ENCODE measurements at regions not wholly inside any gene's neighbourhood (a gene's known extent, or its start where the extent isn't known, plus 50 kb on each side); places are given as distances from the start of the nearest gene placed in this dataset.

DNA sequence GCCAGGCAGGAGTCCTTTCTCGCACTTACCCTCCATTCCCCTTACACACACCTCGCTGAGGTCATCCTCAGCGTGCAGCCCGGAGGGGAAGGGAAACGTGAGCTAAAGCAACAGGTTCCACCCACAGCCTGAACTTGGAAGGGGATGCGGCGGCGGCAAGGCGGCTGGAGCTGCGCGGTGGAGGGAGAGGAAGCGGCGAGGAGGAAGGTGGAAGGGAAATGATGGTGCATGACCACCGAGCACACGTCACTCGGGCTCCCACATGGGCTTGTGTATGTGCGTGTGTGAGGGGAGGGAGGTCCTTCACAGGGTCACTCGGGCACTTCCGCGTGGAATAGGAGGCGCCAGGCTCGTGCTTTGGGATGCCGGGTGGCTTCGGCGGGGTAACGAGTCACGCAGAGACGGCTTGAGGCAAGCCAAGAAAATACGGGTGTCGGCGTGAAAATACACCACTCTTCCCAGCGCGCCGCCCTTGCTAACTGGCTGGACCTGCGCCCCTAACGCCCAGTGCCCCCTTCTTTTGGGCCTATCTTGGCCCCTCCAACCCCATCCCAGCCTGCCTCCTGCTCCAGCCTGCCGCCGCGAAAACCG is 225.5 kb upstream of the IL12A start (continued):
- TF ChIP-seq, protein P1, sequence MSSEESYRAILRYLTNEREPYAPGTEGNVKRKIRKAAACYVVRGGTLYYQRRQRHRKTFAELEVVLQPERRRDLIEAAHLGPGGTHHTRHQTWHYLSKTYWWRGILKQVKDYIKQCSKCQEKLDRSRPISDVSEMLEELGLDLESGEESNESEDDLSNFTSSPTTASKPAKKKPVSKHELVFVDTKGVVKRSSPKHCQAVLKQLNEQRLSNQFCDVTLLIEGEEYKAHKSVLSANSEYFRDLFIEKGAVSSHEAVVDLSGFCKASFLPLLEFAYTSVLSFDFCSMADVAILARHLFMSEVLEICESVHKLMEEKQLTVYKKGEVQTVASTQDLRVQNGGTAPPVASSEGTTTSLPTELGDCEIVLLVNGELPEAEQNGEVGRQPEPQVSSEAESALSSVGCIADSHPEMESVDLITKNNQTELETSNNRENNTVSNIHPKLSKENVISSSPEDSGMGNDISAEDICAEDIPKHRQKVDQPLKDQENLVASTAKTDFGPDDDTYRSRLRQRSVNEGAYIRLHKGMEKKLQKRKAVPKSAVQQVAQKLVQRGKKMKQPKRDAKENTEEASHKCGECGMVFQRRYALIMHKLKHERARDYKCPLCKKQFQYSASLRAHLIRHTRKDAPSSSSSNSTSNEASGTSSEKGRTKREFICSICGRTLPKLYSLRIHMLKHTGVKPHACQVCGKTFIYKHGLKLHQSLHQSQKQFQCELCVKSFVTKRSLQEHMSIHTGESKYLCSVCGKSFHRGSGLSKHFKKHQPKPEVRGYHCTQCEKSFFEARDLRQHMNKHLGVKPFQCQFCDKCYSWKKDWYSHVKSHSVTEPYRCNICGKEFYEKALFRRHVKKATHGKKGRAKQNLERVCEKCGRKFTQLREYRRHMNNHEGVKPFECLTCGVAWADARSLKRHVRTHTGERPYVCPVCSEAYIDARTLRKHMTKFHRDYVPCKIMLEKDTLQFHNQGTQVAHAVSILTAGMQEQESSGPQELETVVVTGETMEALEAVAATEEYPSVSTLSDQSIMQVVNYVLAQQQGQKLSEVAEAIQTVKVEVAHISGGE (tag by site-specific recombination; conservative IDR thresholded peaks at IDR 0.05; ENCODE audit: low read depth), result peak; percentile 89
- TF ChIP-seq, protein P2, sequence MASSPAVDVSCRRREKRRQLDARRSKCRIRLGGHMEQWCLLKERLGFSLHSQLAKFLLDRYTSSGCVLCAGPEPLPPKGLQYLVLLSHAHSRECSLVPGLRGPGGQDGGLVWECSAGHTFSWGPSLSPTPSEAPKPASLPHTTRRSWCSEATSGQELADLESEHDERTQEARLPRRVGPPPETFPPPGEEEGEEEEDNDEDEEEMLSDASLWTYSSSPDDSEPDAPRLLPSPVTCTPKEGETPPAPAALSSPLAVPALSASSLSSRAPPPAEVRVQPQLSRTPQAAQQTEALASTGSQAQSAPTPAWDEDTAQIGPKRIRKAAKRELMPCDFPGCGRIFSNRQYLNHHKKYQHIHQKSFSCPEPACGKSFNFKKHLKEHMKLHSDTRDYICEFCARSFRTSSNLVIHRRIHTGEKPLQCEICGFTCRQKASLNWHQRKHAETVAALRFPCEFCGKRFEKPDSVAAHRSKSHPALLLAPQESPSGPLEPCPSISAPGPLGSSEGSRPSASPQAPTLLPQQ (tag by site-specific recombination; IDR thresholded peaks at IDR 0.05), result no peak; the same call in 1 of the 2 replicates
- TF ChIP-seq ZFHX2 (tag by site-specific recombination; conservative IDR thresholded peaks at IDR 0.05) (peak; percentile 79), ZNF169 (tag by site-specific recombination; IDR thresholded peaks at IDR 0.05) (no peak), ZNF148 (tag by site-specific recombination; IDR thresholded peaks at IDR 0.05; ENCODE audit: borderline replicate concordance) (no peak), REPIN1 (tag by site-specific recombination; IDR thresholded peaks at IDR 0.05; ENCODE audit: low read depth) (no peak), ZNF514 (tag by site-specific recombination; IDR thresholded peaks at IDR 0.05) (no peak), YY1 (tag by site-specific recombination; IDR thresholded peaks at IDR 0.05) (no peak), SETDB1 (IDR thresholded peaks at IDR 0.05; ENCODE audit: insufficient read length, low read length) (no peak), ZSCAN30 (tag by site-specific recombination; IDR thresholded peaks at IDR 0.05) (no peak), ZXDB (tag by site-specific recombination; IDR thresholded peaks at IDR 0.05) (peak; percentile 72; the same call in 1 of the 2 replicates), ZFP3 (tag by site-specific recombination; IDR thresholded peaks at IDR 0.05; ENCODE audit: low read depth) (no peak), ZBTB8A (tag by site-specific recombination; IDR thresholded peaks at IDR 0.05) (peak; percentile 99), ZNF280C (tag by site-specific recombination; IDR thresholded peaks at IDR 0.05) (no peak), ZNF549 (tag by site-specific recombination; IDR thresholded peaks at IDR 0.05) (no peak), ZNF311 (tag by site-specific recombination; IDR thresholded peaks at IDR 0.05; ENCODE audit: borderline replicate concordance) (no peak), ZNF138 (tag by site-specific recombination; IDR thresholded peaks at IDR 0.05; ENCODE audit: borderline replicate concordance) (no peak)
- TF ChIP-seq, protein P3, sequence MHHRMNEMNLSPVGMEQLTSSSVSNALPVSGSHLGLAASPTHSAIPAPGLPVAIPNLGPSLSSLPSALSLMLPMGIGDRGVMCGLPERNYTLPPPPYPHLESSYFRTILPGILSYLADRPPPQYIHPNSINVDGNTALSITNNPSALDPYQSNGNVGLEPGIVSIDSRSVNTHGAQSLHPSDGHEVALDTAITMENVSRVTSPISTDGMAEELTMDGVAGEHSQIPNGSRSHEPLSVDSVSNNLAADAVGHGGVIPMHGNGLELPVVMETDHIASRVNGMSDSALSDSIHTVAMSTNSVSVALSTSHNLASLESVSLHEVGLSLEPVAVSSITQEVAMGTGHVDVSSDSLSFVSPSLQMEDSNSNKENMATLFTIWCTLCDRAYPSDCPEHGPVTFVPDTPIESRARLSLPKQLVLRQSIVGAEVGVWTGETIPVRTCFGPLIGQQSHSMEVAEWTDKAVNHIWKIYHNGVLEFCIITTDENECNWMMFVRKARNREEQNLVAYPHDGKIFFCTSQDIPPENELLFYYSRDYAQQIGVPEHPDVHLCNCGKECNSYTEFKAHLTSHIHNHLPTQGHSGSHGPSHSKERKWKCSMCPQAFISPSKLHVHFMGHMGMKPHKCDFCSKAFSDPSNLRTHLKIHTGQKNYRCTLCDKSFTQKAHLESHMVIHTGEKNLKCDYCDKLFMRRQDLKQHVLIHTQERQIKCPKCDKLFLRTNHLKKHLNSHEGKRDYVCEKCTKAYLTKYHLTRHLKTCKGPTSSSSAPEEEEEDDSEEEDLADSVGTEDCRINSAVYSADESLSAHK (tag by site-specific recombination; IDR thresholded peaks at IDR 0.05), result 0 out of 2 replicates have a peak, but pooled peaks have one; percentile 23
- TF ChIP-seq, protein P4, sequence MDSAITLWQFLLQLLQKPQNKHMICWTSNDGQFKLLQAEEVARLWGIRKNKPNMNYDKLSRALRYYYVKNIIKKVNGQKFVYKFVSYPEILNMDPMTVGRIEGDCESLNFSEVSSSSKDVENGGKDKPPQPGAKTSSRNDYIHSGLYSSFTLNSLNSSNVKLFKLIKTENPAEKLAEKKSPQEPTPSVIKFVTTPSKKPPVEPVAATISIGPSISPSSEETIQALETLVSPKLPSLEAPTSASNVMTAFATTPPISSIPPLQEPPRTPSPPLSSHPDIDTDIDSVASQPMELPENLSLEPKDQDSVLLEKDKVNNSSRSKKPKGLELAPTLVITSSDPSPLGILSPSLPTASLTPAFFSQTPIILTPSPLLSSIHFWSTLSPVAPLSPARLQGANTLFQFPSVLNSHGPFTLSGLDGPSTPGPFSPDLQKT (IDR thresholded peaks at IDR 0.05; ENCODE audit: borderline replicate concordance, low read depth, low read length), result no peak
- TF ChIP-seq, protein P5, sequence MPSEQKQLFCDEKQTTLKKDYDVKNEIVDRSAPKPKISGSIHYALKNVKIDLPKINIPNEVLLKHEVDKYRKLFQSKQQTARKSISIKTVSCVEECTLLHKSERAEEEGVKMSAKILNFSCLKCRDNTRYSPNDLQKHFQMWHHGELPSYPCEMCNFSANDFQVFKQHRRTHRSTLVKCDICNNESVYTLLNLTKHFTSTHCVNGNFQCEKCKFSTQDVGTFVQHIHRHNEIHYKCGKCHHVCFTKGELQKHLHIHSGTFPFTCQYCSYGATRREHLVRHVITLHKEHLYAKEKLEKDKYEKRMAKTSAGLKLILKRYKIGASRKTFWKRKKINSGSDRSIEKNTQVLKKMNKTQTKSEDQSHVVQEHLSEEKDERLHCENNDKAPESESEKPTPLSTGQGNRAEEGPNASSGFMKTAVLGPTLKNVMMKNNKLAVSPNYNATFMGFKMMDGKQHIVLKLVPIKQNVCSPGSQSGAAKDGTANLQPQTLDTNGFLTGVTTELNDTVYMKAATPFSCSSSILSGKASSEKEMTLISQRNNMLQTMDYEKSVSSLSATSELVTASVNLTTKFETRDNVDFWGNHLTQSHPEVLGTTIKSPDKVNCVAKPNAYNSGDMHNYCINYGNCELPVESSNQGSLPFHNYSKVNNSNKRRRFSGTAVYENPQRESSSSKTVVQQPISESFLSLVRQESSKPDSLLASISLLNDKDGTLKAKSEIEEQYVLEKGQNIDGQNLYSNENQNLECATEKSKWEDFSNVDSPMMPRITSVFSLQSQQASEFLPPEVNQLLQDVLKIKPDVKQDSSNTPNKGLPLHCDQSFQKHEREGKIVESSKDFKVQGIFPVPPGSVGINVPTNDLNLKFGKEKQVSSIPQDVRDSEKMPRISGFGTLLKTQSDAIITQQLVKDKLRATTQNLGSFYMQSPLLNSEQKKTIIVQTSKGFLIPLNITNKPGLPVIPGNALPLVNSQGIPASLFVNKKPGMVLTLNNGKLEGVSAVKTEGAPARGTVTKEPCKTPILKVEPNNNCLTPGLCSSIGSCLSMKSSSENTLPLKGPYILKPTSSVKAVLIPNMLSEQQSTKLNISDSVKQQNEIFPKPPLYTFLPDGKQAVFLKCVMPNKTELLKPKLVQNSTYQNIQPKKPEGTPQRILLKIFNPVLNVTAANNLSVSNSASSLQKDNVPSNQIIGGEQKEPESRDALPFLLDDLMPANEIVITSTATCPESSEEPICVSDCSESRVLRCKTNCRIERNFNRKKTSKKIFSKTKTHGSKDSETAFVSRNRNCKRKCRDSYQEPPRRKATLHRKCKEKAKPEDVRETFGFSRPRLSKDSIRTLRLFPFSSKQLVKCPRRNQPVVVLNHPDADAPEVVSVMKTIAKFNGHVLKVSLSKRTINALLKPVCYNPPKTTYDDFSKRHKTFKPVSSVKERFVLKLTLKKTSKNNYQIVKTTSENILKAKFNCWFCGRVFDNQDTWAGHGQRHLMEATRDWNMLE (tag by site-specific recombination; conservative IDR thresholded peaks at IDR 0.05; ENCODE audit: low read depth), result no peak

All from HEK293 (cell line).